Neural cell (in vitro differentiated cells): ENCODE measurements at regions not wholly inside any gene's neighbourhood (a gene's known extent, or its start where the extent isn't known, plus 50 kb on each side); places are given as distances from the start of the nearest gene placed in this dataset.

Experiments
- H2AFZ ChIP-seq: fragments of 200-600, 300-800 bp; sonication (generic), shearing (Covaris generic); 2 replicates; pipeline ENCODE4 v1.6.0; 2014; ENCODE audit warnings: low read depth, mild to moderate bottlenecking, antibody characterized with exemption, low read length, moderate library complexity
- H3F3A ChIP-seq: fragments of 200-600 bp; shearing (Covaris generic); 2 replicates; pipeline ENCODE4 v1.6.1; 2016; ENCODE audit warnings: mild to moderate bottlenecking, moderate library complexity, mixed read lengths, antibody characterized with exemption, low read length; ENCODE audit not compliant: insufficient read depth, poor library complexity, severe bottlenecking
- H3K27ac ChIP-seq: fragments of 200-600, 300-800 bp; sonication (generic), shearing (Covaris generic); 2 replicates; pipeline ENCODE4 v1.5.1; 2014; ENCODE audit warnings: mild to moderate bottlenecking, low read length, moderate library complexity
- H3K27me3 ChIP-seq: fragments of 300-800, 200-600 bp; sonication (generic), shearing (Covaris generic); 2 replicates; pipeline ENCODE4 v1.6.0; 2014; ENCODE audit warnings: mild to moderate bottlenecking, low read depth, low read length, moderate library complexity; ENCODE audit not compliant: insufficient read depth
- H3K36me3 ChIP-seq: fragments of 300-800, 200-600 bp; sonication (generic), shearing (Covaris generic); 2 replicates; pipeline ENCODE4 v1.5.1; 2014; ENCODE audit warnings: mild to moderate bottlenecking, antibody characterized with exemption, low read length, moderate library complexity; ENCODE audit not compliant: insufficient read depth
- H3K4me2 ChIP-seq: fragments of 300-800, 200-600 bp; sonication (generic), shearing (Covaris generic); 2 replicates; pipeline ENCODE4 v1.6.0; 2014; ENCODE audit warnings: mild to moderate bottlenecking, low read length
- H3K4me3 ChIP-seq: fragments of 300-800, 200-600 bp; sonication (generic), shearing (Covaris generic); 2 replicates; pipeline ENCODE4 v1.5.1; 2014; ENCODE audit warnings: mild to moderate bottlenecking, low read length, moderate library complexity
- H3K79me2 ChIP-seq: fragments of 200-600 bp; shearing (Covaris generic); replicated peaks from 2 replicates; pipeline ENCODE4 v1.6.0; 2014; ENCODE audit warnings: mild to moderate bottlenecking, low read length, moderate library complexity; ENCODE audit not compliant: insufficient read depth
- H3K9ac ChIP-seq: fragments of 300-800, 200-600 bp; sonication (generic), shearing (Covaris generic); 2 replicates; pipeline ENCODE4 v1.6.1; 2016; ENCODE audit warnings: mild to moderate bottlenecking, low read length, mixed read lengths
- H3K9me2 ChIP-seq: fragments of 200-600 bp; shearing (Covaris generic); 2 replicates; pipeline ENCODE4 v1.6.1; 2016; ENCODE audit warnings: mild to moderate bottlenecking, low read length, mixed read lengths; ENCODE audit not compliant: insufficient read depth
- H3K9me3 ChIP-seq: fragments of 200-600, 300-800 bp; sonication (generic), shearing (Covaris generic); 2 replicates; pipeline ENCODE4 v1.6.1; 2016; ENCODE audit warnings: mild to moderate bottlenecking, mixed run types, low read length, moderate library complexity, mixed read lengths
- H4K20me1 ChIP-seq: fragments of 200-600 bp; shearing (Covaris generic); 2 replicates; pipeline ENCODE4 v1.6.1; 2016; ENCODE audit warnings: mild to moderate bottlenecking, mixed run types; ENCODE audit not compliant: insufficient read depth
- EP300 ChIP-seq: fragments of 450-650 bp; conservative IDR thresholded peaks from 2 replicates; pipeline ENCODE4 v1.6.1; 2014; ENCODE audit warnings: antibody characterized with exemption, mild to moderate bottlenecking, moderate library complexity; ENCODE audit not compliant: poor library complexity, severe bottlenecking
- EZH2 ChIP-seq: fragments of 200-600, 300-800 bp; shearing (Covaris generic), sonication (generic); IDR thresholded peaks from 2 replicates; pipeline ENCODE4 v1.6.1; 2014; ENCODE audit warnings: antibody characterized with exemption, low read length, borderline replicate concordance, mild to moderate bottlenecking; ENCODE audit not compliant: insufficient read depth, poor library complexity, severe bottlenecking
- MXI1 ChIP-seq: fragments of 450-650 bp; conservative IDR thresholded peaks from 2 replicates; pipeline ENCODE4 v1.6.1; 2014; ENCODE audit warnings: antibody characterized with exemption, mild to moderate bottlenecking; ENCODE audit not compliant: poor library complexity, severe bottlenecking
- POLR2AphosphoS5 ChIP-seq: IDR thresholded peaks from 2 replicates; pipeline ENCODE4 v1.6.1; 2012
- RAD21 ChIP-seq: fragments of 450-650 bp; conservative IDR thresholded peaks from 2 replicates; pipeline ENCODE4 v1.6.1; 2014; ENCODE audit warnings: antibody characterized with exemption, mild to moderate bottlenecking, moderate library complexity
- SMC3 ChIP-seq: fragments of 450-650 bp; conservative IDR thresholded peaks from 2 replicates; pipeline ENCODE4 v1.6.1; 2014; ENCODE audit warnings: antibody characterized with exemption, mild to moderate bottlenecking, moderate library complexity; ENCODE audit not compliant: poor library complexity
- TAF1 ChIP-seq: IDR thresholded peaks from 2 replicates; pipeline ENCODE4 v1.6.1; 2012; ENCODE audit warnings: low read depth
- TF ChIP-seq, protein P1 (sequence below): IDR thresholded peaks from 2 replicates; pipeline ENCODE4 v1.6.1; 2012; ENCODE audit warnings: borderline replicate concordance
- TF ChIP-seq, protein P2 (sequence below): fragments of 450-650 bp; IDR thresholded peaks from 2 replicates; pipeline ENCODE4 v1.5.1; 2014; ENCODE audit warnings: antibody characterized with exemption, mild to moderate bottlenecking, moderate library complexity; ENCODE audit not compliant: poor library complexity, severe bottlenecking

DNA sequence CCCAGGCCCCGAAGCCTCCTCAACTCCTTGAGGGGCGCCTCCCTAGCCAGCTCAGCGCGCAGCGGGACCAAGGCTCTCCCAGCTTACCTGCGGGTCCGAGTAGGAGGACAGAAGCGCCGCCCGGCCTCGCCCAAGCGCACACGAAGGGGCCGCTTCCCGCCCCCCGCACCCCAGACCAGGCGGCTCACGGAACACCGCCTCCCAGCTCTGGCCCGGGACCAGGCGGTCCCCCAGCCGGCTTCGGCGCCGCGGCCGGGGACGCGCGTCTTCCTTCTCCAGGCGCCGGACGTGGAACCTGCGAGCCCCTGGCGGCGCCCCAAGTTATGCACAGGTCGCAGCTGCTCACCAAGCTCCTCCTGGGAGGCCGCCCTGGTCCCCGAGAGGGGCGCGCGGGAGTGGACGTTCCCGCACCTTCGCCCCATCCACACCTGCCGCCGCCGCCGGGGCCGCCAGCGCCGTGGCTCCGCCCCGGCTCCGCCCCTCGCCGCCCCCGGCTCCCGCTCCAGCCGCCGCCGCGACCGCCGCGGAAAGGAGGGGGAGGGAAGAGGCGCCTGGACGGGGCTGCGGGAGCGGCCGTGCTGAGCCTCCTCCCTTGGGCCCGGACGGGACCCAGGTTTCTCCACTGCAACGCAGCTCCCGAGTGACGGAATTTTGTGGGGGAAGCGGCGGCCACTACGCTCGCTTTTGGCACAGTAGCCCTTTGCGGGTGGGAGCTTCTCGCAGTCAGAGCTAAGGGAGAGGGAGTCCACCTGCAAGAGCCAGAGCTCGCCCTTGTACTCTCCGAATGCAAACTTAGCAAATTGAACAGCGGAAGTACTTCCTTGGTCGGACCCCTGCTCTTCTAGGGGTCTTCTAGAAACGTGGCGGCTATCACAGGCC, 77.5 kb upstream of the IFNE start (continued):
- TF ChIP-seq, protein P1, sequence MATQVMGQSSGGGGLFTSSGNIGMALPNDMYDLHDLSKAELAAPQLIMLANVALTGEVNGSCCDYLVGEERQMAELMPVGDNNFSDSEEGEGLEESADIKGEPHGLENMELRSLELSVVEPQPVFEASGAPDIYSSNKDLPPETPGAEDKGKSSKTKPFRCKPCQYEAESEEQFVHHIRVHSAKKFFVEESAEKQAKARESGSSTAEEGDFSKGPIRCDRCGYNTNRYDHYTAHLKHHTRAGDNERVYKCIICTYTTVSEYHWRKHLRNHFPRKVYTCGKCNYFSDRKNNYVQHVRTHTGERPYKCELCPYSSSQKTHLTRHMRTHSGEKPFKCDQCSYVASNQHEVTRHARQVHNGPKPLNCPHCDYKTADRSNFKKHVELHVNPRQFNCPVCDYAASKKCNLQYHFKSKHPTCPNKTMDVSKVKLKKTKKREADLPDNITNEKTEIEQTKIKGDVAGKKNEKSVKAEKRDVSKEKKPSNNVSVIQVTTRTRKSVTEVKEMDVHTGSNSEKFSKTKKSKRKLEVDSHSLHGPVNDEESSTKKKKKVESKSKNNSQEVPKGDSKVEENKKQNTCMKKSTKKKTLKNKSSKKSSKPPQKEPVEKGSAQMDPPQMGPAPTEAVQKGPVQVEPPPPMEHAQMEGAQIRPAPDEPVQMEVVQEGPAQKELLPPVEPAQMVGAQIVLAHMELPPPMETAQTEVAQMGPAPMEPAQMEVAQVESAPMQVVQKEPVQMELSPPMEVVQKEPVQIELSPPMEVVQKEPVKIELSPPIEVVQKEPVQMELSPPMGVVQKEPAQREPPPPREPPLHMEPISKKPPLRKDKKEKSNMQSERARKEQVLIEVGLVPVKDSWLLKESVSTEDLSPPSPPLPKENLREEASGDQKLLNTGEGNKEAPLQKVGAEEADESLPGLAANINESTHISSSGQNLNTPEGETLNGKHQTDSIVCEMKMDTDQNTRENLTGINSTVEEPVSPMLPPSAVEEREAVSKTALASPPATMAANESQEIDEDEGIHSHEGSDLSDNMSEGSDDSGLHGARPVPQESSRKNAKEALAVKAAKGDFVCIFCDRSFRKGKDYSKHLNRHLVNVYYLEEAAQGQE: no peak

DNA sequence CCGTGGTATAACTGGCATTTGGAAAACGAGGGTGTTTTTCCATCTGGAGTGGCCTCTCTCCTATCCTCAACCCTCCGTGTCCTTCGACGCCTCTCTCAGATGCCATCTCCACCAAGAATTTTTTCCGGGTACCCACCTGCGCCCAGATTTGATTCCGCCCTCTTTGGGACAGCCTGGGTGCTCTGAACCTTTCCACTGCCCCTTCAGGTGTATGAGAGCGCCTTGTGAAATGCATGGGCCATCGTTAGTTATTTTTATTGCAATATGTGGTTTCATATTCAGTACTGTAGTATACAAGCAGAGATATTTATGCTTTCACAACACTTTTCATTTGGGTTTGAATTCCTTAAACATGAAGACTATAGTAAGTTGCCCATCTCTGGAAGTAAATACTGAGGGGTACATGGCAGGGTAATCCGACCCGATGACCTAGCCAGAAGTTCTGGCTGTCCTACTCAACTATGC, 78.2 kb upstream of the IFNE start:
- no peaks in the 10 kb centered on the region for H3K9me3 ChIP-seq
- H3F3A ChIP-seq: no peaks in the 10 kb centered on the region
- TF ChIP-seq SMC3 (no peak), POLR2AphosphoS5 (no peak), TAF1 (no peak), RAD21 (no peak), EP300 (no peak), EZH2 (no peak), MXI1 (no peak)
- TF ChIP-seq, protein P2, sequence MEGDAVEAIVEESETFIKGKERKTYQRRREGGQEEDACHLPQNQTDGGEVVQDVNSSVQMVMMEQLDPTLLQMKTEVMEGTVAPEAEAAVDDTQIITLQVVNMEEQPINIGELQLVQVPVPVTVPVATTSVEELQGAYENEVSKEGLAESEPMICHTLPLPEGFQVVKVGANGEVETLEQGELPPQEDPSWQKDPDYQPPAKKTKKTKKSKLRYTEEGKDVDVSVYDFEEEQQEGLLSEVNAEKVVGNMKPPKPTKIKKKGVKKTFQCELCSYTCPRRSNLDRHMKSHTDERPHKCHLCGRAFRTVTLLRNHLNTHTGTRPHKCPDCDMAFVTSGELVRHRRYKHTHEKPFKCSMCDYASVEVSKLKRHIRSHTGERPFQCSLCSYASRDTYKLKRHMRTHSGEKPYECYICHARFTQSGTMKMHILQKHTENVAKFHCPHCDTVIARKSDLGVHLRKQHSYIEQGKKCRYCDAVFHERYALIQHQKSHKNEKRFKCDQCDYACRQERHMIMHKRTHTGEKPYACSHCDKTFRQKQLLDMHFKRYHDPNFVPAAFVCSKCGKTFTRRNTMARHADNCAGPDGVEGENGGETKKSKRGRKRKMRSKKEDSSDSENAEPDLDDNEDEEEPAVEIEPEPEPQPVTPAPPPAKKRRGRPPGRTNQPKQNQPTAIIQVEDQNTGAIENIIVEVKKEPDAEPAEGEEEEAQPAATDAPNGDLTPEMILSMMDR: no peak
- TF ChIP-seq, protein P1: no peak
- peak overlapping the region; percentile 79 for H3K4me3 ChIP-seq
- H2AFZ ChIP-seq: no peak overlapping the region
- H3K79me2 ChIP-seq: no peaks in the 10 kb centered on the region
- H3K36me3 ChIP-seq: no peaks in the 10 kb centered on the region
- peaks cover 75% of the 10 kb centered on the region for H3K27me3 ChIP-seq
- H3K9me2 ChIP-seq: no peaks in the 10 kb centered on the region
- no peak overlapping the region for H3K27ac ChIP-seq
- H4K20me1 ChIP-seq: no peaks in the 10 kb centered on the region
- H3K4me2 ChIP-seq: no peak overlapping the region
- no peak overlapping the region for H3K9ac ChIP-seq
